ENCODE measurements at regions not wholly inside any gene's neighbourhood (a gene's known extent, or its start where the extent isn't known, plus 50 kb on each side); places are given as distances from the start of the nearest gene placed in this dataset.
"Not testable (repeated sequence)": the region's sequence is repeated elsewhere in the genome, so short reads cannot be mapped to it uniquely, and the experiment has no call there.

DNA sequence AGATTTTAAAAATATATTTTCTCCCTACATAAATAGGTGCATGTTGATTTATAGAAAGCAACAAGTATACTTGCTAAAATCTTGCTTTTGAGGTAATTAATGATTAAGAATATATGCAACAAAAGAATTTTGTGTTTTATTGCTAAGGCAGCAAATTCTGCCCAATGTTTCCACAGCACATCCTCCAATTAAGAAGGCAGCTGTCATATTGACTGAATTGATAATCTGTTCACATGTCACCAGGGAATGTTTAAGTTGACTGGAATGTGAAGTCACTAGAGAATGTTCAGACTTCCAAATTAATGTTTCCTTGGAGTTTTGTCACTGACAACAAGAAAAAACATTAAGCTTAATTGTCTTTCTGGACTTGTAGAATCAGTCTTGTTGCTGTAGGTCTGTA, 1602.7 kb upstream of the SLC39A10 start:
- H3K4me3 ChIP-seq (ENCODE audit: low read depth, low read length), result no peak overlapping the region
- TF ChIP-seq, protein P1, sequence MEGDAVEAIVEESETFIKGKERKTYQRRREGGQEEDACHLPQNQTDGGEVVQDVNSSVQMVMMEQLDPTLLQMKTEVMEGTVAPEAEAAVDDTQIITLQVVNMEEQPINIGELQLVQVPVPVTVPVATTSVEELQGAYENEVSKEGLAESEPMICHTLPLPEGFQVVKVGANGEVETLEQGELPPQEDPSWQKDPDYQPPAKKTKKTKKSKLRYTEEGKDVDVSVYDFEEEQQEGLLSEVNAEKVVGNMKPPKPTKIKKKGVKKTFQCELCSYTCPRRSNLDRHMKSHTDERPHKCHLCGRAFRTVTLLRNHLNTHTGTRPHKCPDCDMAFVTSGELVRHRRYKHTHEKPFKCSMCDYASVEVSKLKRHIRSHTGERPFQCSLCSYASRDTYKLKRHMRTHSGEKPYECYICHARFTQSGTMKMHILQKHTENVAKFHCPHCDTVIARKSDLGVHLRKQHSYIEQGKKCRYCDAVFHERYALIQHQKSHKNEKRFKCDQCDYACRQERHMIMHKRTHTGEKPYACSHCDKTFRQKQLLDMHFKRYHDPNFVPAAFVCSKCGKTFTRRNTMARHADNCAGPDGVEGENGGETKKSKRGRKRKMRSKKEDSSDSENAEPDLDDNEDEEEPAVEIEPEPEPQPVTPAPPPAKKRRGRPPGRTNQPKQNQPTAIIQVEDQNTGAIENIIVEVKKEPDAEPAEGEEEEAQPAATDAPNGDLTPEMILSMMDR (IDR thresholded peaks at IDR 0.05; ENCODE audit: insufficient read depth, low read length), result no peak
- DNase-seq (ENCODE audit: low read depth), result no peak

DNA sequence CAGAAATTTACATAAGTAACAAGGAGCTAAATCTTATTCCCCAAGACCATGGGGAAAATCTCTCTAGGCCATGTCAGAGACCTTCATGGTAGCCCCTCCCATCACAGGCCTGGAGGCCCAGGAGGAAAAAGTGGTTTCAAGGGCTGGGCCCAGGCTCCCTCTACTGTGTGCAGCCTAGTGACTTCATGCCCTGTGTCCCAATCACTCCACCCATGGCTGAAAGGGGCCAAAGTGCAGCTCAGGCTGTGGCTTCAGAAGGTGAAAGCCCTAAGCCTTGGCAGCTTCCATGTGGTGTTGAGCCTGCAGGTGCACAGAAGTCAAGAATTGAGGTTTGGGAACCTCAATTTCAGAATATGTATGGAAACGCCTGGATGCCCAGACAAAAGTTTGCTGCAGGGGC, 1612.7 kb upstream of the SLC39A10 start:
- DNase-seq (ENCODE audit: low read depth), result no peak
- TF ChIP-seq, protein P1 (IDR thresholded peaks at IDR 0.05; ENCODE audit: insufficient read depth, low read length), result no peak
- H3K4me3 ChIP-seq (ENCODE audit: low read depth, low read length), result no peak overlapping the region

DNA sequence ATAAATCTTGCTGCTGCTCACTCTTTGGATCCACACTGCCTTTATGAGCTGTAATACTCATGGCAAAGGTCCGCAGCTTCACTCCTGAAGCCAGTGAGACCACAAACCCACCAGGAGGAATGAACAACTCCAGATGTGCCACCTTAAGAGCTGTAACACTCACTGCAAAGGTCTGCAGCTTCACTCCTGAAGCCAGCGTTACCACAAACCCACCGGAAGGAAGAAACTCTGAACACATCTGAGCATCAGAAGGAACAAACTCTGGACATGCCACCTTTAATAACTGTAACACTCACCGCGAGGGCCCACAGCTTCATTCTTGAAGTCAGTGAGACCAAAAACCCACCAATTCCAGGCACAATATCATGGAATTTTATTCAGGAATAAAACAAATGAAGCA, 1635.9 kb upstream of the SLC39A10 start:
- H3K4me3 ChIP-seq (ENCODE audit: low read depth, low read length); DNase-seq (ENCODE audit: low read depth): not testable (repeated sequence)

DNA sequence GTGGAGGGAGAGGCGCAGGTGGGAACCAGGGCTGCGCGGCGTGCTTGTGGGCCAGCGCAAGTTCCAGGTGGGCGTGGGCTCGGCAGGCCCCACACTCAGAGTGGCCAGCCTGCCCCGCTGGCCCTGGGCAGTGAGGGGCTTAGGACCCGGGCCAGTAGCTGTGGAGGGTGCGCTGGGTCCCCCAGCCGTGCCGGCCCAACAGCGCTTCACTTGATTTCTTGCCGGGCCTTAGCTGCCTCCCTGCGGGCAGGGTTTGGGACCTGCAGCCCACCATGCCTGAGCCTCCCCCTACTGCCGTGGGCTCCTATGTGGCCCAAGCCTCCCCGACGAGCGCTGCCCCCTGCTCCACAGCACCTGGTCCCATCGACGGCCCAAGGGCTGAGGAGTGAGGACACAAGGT, 1636.9 kb upstream of the SLC39A10 start:
- DNase-seq (ENCODE audit: low read depth), result no peak
- TF ChIP-seq, protein P1 (IDR thresholded peaks at IDR 0.05; ENCODE audit: insufficient read depth, low read length), result no peak

DNA sequence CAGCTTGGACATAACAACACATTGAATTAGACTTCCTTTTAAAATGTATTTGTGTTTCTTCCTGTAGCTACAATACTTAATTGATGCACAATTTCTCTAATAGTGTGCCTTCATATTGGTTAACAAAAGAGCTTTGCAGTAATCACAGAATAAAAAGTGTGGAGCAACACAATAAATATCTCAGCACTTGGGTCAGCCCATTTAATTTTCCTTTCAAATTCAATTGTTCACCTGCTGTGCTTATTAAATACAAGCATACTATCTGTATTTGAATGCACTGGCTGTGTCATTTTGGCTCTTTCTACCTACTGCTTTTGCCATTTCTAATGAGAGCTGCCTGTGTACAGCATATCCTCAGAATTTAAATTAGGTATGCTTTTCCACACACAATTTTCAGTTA, 1641.3 kb upstream of the SLC39A10 start:
- no peak overlapping the region for H3K4me3 ChIP-seq (ENCODE audit: low read depth, low read length)
- DNase-seq (ENCODE audit: low read depth), result no peak
- TF ChIP-seq, protein P1 (IDR thresholded peaks at IDR 0.05; ENCODE audit: insufficient read depth, low read length), result no peak

More for the DNA sequence above, 1636.9 kb upstream of the SLC39A10 start:
- no peak overlapping the region for H3K4me3 ChIP-seq (ENCODE audit: low read depth, low read length)

DNA sequence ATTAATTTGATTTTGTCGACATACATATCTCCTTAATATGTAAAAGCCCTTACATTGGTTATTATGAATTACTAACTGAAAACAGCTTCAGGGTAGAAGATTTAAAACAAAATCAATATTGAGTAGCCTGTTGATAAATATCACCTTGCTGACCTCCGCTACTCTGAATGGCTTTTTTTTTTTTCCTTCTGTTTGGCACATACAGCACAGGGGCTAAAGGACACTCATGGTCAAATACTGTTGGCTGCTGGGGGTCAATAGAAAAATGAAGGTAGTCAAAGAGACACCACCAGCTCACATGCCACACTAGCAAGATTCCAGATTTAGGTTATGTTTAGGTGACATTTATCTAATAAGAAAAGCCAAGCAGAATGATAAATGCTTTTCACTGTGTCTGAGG, 1642.4 kb upstream of the SLC39A10 start:
- TF ChIP-seq, protein P1 (IDR thresholded peaks at IDR 0.05; ENCODE audit: insufficient read depth, low read length), result no peak
- no peak overlapping the region for H3K4me3 ChIP-seq (ENCODE audit: low read depth, low read length)
- no peak for DNase-seq (ENCODE audit: low read depth)

DNA sequence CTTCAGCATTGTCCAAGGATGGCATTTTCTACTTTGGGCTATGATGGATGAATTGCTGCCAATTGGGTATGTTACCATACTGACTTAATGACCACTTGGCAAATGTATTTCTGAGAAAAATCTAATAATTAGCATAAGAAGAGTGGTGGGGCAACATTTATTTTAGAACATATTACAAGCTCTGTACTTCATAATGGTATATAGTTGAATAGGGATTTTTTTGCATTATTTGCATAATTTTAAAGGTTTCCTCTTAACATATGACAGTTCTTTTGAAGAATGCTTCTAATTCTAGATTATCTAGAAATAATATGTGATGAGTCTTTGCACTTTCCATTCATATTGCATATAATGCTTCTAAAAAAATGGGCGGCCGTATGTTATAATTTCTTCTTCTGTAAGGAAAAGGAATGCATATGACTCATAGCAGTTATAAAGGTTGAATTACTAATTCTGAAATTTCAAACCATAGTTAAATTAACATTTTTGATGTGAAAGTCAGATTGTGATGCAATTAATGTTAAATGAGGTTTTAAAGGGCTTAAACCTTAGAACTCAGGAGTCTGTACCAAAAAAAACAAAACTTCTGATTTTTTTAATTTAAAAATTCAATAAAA, 1652.3 kb upstream of the SLC39A10 start:
- no peak overlapping the region for H3K4me3 ChIP-seq (ENCODE audit: low read depth, low read length)
- DNase-seq (ENCODE audit: low read depth), result peak; percentile 10
- TF ChIP-seq, protein P1 (IDR thresholded peaks at IDR 0.05; ENCODE audit: insufficient read depth, low read length), result no peak

Measured in fibroblast of the aortic adventitia (primary cell).